Activated CD4-positive, alpha-beta T cell treated with anti-CD3 and anti-CD28 coated beads, Interleukin-10, Interleukin-2, amounts not matched to agents 100 ng/mL and 50 ng/mL, durations not matched to agents 16 hours and 8 hours (primary cell): ENCODE measurements at regions not wholly inside any gene's neighbourhood (a gene's known extent, or its start where the extent isn't known, plus 50 kb on each side); places are given as distances from the start of the nearest gene placed in this dataset.
A peak's percentile ranks its signal among the peaks of the same experiment; 100 is the strongest.
"Not testable (repeated sequence)": the region's sequence is repeated elsewhere in the genome, so short reads cannot be mapped to it uniquely, and the experiment has no call there.

Experiments used
- DNase-seq: peaks from one replicate; pipeline ENCODE4 v3.0.0-alpha.2; 2020

DNA sequence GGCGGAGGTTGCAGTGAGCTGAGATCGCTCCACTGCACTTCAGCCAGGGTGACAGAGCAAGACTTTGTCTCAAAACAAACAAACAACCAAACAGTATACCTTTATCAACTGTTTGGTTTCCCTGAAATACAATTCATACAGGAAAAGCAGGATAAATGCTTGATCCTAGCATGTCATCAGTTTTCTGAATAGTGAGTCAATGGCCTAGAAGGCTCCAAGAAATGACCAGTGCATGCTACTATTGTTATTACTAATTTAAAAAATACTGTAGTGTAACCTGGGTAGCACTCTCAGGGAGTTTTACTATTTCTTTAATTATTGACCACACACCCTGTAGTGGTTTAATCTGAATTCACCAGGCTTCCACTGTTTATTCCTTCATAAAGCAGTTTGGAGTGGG, 101.0 kb upstream of the PTPN3 start:
- no peak for DNase-seq

DNA sequence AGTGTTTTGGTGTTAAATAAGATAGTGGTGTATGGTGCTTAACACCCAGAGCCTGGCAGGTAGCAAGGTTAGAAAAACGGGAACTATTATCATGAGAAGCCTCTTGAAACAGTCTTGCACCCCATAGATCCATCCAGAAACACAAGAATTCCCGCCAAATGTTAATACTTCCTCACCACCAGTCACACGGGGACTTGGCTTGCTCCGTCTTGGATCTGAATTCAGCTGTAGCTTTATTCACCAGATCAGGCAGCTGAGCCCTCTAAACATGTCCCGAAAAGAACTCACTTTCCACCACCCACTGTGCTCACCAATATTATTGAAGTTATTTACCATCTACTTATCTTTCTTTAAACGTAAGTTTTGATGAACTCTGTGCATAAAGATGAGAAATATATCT, 101.6 kb upstream of the PTPN3 start:
- DNase-seq: no peak

DNA sequence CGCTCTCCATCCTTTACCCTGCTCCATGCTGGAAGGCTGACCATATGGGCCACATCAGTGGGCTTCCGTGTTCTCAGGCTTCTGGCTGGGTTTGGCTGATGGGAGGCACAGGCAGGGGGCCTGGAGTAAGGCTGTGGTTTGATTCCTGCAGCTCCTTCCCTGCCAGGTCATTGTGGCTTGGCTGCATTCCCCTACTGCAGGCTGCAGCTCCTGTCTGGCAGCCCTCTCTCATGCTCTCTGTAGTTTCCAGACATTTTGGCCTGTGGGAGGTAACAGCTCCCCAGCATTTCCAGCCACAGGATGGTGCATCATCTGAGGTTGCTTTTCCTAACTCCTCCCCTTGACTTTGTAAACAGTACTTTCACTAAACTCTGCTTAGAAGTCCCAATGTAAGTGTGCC, 102.0 kb upstream of the PTPN3 start:
- no peak for DNase-seq

DNA sequence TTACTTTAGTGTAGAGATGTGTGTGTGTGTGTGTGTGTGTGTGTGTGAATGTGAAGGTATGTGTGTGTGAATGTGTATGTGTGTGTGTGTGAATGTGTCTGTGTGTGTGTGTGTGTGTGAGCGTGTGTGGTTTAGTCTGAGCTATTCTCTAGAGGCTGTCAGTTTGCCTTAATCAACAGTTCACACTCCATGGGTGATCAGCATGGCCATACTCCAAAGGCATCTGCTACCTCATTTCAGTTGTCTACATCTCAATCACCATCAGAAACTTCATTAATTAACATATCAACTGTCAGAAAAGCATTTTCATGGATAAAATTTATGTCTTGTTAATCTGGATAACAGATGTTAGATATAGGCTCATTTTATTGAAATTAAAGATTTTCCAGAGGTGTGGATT, 103.1 kb upstream of the PTPN3 start:
- DNase-seq: no peak

DNA sequence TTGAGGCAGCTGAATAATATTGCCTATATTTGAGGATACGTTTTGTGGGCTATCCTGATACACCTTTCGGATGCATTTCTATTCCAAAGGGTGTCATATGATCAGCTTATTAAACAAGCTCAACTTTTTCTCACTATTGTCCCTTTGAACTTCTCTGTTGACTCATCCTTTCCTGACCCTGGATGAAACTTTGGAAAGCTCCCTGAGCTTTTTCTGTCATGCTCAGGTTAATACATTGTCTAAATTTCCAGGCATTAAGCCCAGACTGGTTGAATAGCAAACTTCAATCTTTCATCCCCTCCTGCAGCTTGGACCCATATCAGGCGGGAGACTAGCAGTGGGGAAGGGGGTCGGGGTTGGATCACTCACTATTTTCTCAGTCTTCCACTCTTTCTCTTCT, 104.9 kb upstream of the PTPN3 start:
- DNase-seq: no peak

DNA sequence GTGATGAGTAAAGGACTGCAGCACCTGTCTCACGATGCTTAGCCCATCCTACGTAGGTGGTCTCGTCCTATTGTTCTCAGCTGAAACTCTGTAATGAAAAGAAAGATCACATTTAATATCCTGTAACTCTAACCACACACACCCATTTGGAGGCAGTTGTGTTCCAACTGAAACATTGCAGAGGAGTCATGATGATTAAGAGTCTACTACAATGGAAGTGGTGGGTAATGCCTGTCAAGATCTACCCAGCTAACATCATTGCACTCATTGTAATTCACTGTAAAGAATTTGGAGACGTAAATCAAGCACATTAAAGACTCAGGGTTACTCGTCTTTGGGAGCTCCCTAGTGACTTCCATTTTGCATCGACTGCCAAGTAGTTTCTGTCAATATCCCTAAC, 106.0 kb upstream of the PTPN3 start:
- no peak for DNase-seq

DNA sequence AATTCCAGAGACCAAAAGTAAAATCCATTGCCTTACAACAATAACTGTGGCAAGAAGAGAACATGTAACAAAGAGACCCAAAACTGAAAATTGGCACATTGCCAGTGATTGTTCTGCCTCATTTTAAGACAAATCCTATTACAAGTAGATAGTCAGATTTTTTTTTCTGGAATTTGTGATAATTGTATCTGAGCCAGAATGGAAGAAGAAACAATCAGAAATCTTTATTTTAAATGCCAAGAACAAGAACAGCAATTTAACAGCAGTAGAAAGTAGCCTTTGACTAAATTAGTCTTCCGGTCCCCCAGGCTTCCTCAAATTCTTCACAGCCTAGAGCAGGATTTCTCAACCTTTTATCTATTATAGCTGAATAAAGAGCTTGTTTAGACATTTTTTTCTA, 106.7 kb upstream of the PTPN3 start:
- no peak for DNase-seq

DNA sequence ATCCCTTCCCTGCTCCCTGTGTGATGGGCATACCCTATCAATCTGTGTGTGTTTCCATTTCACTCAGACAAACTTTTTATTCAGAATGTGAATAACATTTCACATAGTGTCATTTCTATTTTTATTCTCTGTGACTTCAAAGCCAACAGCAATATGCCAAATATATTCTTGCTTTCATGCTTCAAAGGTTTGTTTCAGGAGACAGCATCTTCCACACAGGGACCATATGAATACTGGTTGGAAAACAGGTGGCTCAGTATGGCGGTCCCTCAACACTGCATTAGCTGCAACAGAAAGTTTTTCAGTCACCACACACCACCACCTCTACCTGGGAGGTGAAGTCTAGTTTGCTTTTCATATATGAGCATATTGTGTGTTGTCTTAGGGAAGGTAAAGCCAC, 111.0 kb upstream of the PTPN3 start:
- no peak for DNase-seq

DNA sequence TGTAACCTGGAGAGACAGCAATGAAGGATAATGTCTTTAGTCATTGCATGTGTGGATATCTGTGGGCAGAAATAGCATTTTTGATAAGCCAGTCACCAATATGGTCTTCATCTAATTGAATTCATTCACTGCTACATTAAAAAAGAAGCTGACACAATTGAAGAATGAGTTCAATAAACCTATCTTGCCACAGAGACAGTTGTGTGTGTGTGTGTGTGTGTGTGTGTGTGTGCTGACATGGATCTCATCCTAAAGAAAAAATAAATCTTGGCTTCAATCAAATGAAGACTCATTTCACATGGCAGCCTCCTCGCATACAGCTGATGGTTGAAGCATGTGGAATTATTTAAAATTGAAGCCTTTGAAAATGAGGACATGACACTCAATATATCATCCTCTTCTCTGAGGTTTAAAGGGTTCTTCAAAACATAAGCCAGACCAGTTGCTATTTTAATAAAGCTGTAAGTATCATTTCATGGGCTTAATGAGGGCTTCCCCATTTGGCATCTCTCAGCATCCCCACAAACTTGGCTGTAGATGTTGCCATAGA, 118.5 kb upstream of the PTPN3 start:
- no peak for DNase-seq

DNA sequence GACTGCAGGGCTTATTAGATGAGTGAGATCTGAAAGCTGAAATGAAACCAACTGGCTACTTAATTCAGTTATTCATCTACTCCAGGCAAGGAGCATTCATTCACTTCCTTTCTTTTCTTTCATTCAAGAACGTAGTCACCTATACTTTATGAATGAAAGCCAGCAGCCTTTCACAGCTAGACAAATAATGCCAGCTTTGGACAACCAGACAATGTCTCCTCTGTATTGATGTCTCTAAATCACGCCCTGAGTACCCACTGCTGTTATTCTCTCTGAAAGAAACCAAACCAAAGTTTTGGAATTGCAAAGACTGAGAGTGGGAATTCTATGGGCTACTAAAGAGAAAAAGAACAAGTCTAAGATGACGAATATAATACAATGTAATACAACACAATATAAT, 121.2 kb upstream of the PTPN3 start:
- no peak for DNase-seq

DNA sequence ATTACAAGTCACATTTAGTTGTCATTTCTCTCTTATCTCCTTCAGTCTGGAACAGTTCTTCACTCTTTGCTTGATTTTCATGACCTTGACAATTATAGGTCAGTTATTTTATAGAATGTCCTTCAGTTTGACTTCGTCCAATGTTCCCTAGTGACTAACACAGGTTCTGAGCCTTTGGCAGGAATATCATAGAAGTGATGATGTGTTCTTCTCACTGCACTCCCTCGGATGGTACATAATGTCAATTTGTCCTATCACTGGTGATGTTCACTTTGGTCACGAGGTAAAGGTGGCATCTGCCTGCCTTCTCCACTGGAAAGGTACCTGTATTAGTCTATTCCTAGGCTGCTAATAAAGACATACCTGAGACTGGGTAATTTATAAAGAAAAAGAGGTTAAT, 126.0 kb upstream of the PTPN3 start:
- DNase-seq: no peak

DNA sequence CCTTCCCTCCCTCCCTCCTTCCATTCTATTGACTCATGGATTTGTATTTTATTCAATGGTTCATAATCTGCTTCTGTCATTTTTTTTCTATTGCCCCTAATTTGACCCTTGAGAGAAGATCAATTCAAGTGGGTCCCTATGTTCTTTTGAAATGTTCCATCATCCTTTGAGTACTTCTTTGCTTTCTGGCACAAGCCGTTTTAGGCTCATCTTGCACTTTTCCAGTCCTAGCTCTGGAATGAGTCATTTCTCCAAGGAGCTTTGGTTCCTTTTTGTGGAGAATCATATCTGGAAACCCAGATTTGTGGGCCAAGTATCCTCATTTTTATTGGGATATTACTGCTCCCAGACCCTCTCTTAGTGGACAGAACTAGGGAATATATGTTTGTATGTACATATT, 126.8 kb upstream of the PTPN3 start:
- no peak for DNase-seq

DNA sequence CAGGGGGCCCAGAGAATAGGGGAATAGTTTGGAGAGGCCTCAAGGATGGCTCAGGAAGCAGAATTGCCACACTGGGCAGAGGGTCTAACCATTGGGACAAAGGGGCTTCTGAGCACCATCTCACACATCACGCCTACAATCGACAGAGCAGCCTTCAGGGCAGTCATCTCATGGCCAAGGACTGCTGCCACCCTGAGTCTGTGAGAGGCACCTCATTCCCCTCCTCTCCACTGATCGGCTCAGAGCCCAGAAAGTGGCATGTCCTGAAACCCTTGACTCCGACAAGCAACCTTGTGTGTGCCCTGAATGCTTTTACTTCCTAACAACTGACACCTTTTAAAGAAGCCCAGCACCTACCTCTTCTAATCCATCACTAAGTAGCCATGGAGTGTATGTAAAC, 128.9 kb upstream of the PTPN3 start:
- DNase-seq: no peak

DNA sequence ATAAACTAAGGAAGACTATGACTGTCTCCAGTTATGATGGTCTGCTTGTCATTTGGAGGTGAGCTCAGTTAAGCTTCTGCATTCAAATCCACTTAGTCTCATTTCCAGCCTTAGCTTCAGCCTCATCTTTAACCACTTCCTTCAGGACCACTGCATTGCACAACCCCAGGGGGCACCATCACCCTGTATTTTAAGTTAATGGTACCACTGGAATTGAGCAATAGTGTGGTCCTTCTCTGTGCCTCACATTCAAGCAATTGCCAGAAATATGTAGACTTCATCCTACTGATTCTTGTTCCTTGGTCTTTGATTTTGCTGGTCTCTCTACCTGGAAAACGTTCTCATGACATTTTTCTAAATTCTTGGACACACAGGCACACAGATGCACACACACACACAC, 131.5 kb upstream of the PTPN3 start:
- DNase-seq: no peak

DNA sequence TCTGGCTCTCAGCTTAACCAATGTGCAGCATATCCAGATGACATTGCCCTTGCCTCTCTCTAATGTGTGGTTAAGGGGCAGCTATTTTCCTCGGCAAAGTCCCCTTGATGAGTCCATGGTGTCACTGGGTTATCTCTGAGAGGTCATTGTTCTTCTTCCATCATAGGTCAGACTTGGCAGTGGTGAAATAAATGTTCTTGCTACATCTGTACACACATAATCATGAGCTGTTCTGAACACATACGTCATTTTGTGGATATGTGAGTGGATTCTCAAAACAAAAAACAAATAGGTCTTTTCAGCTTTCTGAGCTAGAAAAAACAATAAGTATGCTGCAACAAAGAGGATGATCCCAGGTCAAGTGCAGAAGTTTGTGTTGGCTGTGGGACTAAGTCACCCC, 134.7 kb upstream of the PTPN3 start:
- DNase-seq: no peak

DNA sequence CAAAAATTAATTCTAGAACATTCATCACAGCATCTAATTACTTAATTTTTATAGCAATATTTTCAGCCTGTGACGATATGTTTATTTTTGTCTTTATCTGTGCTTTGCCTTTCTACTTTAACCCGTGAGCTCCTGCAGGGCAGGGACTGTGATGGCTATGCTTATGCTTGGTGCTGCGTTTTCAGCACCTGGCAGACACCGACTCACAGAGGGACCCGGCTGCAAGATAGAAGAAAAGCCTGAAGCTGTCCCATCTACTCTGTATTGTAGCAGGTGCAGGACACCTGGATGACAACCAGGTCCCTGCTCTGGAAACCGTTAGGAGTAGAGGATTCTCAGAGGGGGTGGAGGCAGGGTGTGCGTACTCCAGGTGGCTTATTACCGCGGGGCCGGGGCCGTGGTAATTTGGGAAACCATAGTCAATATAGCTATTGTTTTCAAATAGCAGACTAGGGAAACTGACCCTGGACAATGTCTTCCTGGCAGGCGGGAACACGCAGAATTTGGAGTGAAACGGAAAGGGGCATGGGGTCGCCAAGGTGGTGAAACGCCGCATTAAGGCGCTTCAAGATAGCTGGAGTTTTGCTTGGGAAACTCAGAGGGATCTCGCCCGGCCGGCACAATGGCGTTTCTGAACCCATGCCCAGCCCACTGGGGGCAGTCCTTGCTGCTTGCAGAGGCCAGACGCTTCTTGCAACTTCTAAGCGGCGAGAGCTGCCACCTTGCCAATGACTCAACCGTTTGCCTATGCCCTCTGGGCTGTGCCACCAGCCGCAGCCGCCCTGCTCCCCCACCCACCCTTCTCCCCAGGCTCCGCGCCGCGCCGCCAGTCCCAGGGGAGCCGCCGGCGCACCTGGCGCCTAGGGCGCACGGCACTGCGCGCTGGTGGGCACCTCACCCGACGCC, 140.1 kb upstream of the PALM2AKAP2 start:
- no peak for DNase-seq

DNA sequence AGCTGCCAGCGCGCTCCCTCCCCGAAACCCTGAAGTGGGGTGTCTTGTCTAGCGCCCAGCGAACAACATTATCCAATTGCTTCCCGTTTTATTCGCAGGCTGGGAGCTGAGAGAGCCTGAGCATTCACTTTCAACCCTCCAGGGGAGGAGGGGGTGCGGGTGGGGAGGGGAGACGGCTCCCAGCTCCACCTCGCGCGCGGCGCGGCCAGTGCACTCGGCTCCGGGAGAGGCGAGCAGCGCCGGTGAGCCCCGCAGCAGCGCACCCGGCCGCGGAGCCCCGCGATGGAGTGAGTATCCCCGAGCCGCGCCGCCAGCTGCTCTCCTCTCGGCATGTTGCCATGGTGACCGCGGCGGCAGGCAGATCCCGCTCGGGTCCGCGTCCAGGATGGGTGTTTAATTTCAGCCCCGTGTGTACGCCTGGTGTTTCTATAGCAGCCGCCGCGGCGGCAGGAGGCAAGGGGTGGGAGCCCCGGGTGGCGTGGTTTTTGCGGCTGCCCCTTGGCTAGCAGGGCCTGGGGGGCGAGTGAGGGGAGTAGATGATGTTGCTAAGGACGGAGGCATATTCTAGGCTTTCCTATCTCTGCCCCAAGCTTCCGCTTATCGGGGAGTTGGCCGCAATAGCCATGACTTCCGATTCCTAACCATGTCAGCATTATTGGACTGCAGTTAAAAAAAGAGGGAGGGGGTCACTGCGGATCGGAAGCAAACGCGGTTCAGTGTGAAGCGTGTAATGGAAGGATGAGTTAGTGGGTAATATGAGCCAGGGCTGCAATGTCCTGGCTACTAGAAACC, 139.2 kb upstream of the PALM2AKAP2 start:
- DNase-seq: no peak

DNA sequence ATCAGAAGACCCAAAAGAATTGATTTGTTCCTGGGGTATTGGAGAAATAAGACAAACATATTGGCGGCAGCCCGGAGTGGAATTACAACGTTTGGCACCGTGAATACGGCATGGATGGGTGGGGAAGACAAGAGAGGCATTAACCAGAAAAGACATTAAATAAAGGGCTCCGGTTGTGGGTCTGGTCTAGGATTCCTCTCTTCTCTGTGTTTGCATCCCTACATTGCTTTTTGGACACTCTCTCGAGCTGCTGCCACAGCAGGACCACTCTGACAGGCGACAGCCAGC, 138.7 kb upstream of the PALM2AKAP2 start:
- no peak for DNase-seq

DNA sequence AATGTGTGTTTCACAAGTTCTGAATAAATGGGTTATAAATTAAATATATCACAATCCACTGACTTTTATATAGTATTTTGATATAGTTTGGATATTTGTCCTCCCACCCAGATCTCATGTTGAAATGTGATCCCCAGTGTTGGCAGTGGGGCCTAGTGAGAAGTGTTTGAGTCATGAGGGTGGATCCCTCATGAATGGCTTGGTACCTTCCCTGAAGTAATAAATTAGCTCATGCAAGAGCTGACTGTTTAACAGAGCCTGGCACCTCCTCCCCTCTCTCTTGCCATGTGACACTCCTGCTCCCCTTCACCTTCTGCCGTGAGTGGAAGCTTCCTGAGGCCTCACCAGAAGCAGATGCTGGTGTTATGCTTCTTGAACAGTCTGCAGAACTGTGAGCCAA, 127.9 kb upstream of the PALM2AKAP2 start:
- DNase-seq: no peak

DNA sequence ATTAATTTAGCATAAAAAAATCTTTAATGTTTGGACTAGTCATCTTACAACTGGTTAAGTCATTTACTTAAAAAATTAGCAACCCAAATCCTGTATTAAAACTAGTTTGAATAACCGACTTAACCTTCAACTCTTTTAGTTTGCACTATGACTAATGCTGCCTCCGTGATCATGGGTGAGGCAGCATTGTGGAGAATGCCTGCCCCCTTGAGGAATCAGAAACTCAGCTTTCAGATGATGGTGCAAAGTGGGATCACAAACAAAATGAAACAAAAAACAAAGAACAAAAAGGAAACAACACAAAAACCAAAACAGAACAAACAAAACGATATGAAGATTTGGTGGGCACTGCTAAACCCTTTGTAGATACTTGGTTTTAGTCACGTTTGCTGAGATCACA, 127.0 kb upstream of the PALM2AKAP2 start:
- DNase-seq: peak; percentile 34

DNA sequence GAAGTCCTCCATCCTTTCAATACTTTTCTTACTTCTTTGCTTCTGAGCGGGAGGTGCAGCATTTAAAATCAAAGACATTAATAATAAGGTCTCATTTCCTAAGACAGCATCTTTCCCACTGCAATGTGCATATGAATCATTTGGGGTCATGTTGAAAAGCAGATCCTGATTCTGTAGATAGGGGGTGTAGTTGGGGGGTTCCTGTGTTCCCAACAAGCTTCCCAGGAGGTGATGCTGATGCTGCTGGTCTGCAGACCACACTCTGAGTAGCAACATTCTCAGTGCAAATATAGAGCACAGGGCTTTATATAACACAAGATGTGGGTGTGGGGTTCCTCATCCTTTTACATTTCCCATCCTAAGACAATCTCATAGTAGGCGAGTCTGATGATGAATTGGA, 126.5 kb upstream of the PALM2AKAP2 start:
- DNase-seq: no peak

DNA sequence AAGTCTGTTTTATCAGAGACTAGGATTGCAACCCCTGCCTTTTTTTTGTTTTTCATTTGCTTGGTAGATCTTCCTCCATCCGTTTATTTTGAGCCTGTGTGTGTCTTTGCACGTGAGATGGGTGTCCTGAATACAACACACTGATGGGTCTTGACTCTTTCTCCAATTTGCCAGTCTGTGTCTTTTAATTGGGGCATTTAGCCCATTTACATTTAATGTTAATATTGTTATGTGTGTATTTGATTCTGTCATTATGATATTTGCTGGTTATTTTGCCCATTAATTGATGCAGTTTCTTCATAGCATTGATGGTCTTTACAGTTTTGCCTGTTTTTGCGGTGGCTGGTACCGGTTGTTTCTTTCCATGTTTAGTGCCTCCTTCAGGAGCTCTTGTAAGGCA, 116.0 kb upstream of the PALM2AKAP2 start:
- not testable (repeated sequence) for DNase-seq

DNA sequence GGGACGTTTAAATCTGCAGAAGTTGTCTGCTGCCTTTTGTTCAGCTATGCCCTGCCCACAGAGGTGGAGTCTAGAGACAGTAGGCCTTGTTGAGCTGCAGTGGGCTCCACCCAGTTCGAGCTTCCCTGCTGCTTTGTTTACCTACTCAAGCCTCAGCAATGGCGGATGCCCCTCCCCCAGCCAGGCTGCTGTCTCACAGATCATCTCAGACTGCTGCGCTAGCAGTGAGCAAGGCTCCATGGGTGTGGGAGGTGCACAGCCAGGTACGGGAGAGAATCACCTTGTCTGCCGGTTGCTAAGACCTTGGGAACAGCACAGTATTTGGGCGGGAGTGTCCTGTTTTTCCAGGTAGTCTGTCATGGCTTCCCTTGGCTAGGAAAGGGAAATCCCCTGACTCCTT, 114.3 kb upstream of the PALM2AKAP2 start:
- DNase-seq: not testable (repeated sequence)

DNA sequence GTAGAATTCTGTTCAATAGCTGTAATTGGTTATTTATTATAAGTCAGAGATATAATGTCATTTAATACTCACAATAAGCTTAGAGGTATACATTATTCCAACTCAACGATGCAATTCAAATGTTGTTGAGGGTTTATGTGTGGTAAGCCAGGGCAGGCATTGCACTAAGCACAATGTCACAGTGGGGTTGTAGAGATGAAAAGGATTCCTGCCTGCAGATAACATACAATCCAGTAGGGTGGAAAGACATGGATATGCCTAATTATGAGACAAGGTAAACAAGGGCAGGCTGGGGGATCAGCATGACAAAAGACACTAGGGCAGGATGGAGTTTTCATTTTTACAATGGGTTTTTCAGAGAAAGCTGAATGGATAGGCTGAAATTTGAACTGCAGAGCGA, 98.7 kb upstream of the PALM2AKAP2 start:
- DNase-seq: no peak
